Mammary epithelial cell (primary cell): ENCODE measurements at regions not wholly inside any gene's neighbourhood (a gene's known extent, or its start where the extent isn't known, plus 50 kb on each side); places are given as distances from the start of the nearest gene placed in this dataset.

ENCODE experiments used
- CTCF ChIP-seq, 2 donors: IDR thresholded peaks in 1 of 2; conservative IDR thresholded peaks in 1 of 2; 2 replicates each; pipeline ENCODE4 v1.5.1; 2011 to 2012; ENCODE audit warnings: inconsistent platforms in 2 of 2, low read length in 2 of 2, mild to moderate bottlenecking in 2 of 2, control low read depth in 1 of 2, low read depth in 1 of 2; ENCODE audit not compliant: insufficient read depth in 1 of 2; ENCODE audit errors: extremely low read depth in 1 of 2
- EZH2 ChIP-seq: IDR thresholded peaks from 2 replicates; pipeline ENCODE4 v1.6.1; 2012; ENCODE audit warnings: low read length, inconsistent platforms, borderline replicate concordance

- TF ChIP-seq CTCF (conservative IDR thresholded peaks at IDR 0.05 in 1 of 2, IDR thresholded peaks at IDR 0.05 in 1 of 2; ENCODE audit: extremely low read depth in 1 of 2, insufficient read depth in 1 of 2, low read depth in 1 of 2, low read length in 2 of 2): no peak
- peak; percentile 24 for TF ChIP-seq EZH2
Measured at GRCh38 chr1:241423541-241424479, 66.8 kb upstream of the RGS7 start.
